H1 (cell line): ENCODE measurements at regions not wholly inside any gene's neighbourhood (a gene's known extent, or its start where the extent isn't known, plus 50 kb on each side); places are given as distances from the start of the nearest gene placed in this dataset.

Source experiments
- CBX8 ChIP-seq: fragments of 300-800, 300-1000 bp; sonication (generic); IDR thresholded peaks from 2 replicates; pipeline ENCODE4 v1.7.1; 2016; ENCODE audit warnings: low read depth, low read length, borderline replicate concordance
- CHD2 ChIP-seq: IDR thresholded peaks from 2 replicates; pipeline ENCODE4 v1.6.1; 2012; ENCODE audit warnings: low read length, improper control_type of control experiment
- CHD7 ChIP-seq: fragments of 300-600 bp; sonication (generic); IDR thresholded peaks from 2 replicates; pipeline ENCODE4 v1.7.1; 2012; ENCODE audit warnings: low read length, moderate library complexity, mild to moderate bottlenecking, inconsistent platforms; ENCODE audit not compliant: insufficient replicate concordance

DNA sequence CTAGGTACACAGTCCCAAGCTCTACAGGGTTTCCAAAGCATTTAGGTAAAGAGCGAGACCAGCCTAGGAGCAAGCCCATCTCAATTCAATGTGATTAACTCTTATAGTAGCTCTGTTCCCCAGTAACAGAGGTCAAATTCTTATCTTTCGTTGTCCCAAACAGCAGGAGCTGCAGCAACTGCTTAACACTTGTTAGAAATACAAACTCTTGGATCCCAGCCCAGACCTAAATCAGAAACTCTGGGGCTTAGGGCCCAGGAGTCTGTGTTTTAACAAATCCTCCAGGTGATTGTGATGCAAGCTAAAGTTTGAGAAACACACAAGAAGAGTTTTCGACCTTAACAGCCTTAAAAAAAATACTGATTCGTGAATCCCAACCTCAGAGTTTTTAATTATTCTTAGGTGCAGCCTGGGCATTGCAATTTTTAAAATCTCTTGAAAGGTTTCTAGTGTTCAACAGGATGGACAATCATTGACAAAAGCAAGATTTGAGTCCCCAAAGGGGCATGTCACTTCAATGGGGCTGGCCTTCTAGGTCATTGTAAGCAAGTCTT lies 127.4 kb upstream of the HCRTR2 start (continued):
- TF ChIP-seq CHD7: no peak
- no peak for TF ChIP-seq CHD2
- TF ChIP-seq CBX8: no peak
- TF ChIP-seq, all 59 proteins: peak for 0
